K562 (cell line): ENCODE measurements at regions not wholly inside any gene's neighbourhood (a gene's known extent, or its start where the extent isn't known, plus 50 kb on each side); places are given as distances from the start of the nearest gene placed in this dataset.

Experiments
- ATF3 ChIP-seq, 2 experiments: fragments of 450-650 bp in 1 of 2; sonication (generic) in 1 of 2; formaldehyde crosslinking in 1 of 2; IDR thresholded peaks in 1 of 2; conservative IDR thresholded peaks in 1 of 2; 2 replicates each; pipeline versions ENCODE4 v1.6.1 to v1.8.1; 2016 to 2023; ENCODE audit warnings: mild to moderate bottlenecking in 2 of 2, moderate library complexity in 2 of 2, inconsistent platforms in 1 of 2, missing genetic modification reagents in 1 of 2
- BRF2 ChIP-seq: IDR thresholded peaks from 3 replicates; pipeline ENCODE4 v1.6.1; 2011; ENCODE audit warnings: borderline replicate concordance, mild to moderate bottlenecking; ENCODE audit not compliant: insufficient read length, insufficient read depth
- CTCF ChIP-seq, 3 experiments: IDR thresholded peaks in 2 of 3; conservative IDR thresholded peaks in 1 of 3; 2 replicates each; pipeline ENCODE4 v1.5.1; 2011 to 2012; ENCODE audit warnings: low read length in 3 of 3, mild to moderate bottlenecking in 3 of 3, control low read depth in 2 of 3, improper control_type of control experiment in 1 of 3, inconsistent platforms in 1 of 3, low read depth in 1 of 3, mixed read lengths in 1 of 3, moderate library complexity in 1 of 3; ENCODE audit not compliant: insufficient read depth in 2 of 3
- MAZ ChIP-seq, 2 experiments: fragments of 450-650 bp in 1 of 2; sonication (generic) in 1 of 2; formaldehyde crosslinking; IDR thresholded peaks in 1 of 2; conservative IDR thresholded peaks in 1 of 2; 2 replicates each; pipeline versions ENCODE4 v1.4.0 to v1.5.0; 2020; ENCODE audit warnings: mild to moderate bottlenecking in 1 of 2, missing genetic modification reagents in 1 of 2
- MEIS2 ChIP-seq: fragments of 450-650 bp; IDR thresholded peaks from 2 replicates; pipeline ENCODE4 v1.6.1; 2014; ENCODE audit warnings: mild to moderate bottlenecking; ENCODE audit not compliant: partially characterized antibody
- NFE2L1 ChIP-seq: fragments of 450-650 bp; IDR thresholded peaks from 2 replicates; pipeline ENCODE4 v1.6.1; 2016; ENCODE audit warnings: missing genetic modification characterization, low read depth, mild to moderate bottlenecking, missing compliant biosample characterization, moderate library complexity, borderline replicate concordance
- NFIC ChIP-seq: fragments of 450-650 bp; IDR thresholded peaks from 2 replicates; pipeline ENCODE4 v1.6.1; 2017; ENCODE audit warnings: mild to moderate bottlenecking, inconsistent platforms

- no peak for TF ChIP-seq ATF3 (IDR thresholded peaks at IDR 0.05)
- TF ChIP-seq ATF3 (CRISPR knock-in tag; conservative IDR thresholded peaks at IDR 0.05): no peak
- no peak for TF ChIP-seq NFE2L1
- no peak for TF ChIP-seq MAZ (CRISPR knock-in tag; conservative IDR thresholded peaks at IDR 0.05 in 1 of 2, IDR thresholded peaks at IDR 0.05 in 1 of 2)
- TF ChIP-seq MEIS2: no peak
- no peak for TF ChIP-seq CTCF (IDR thresholded peaks at IDR 0.05 in 2 of 3, conservative IDR thresholded peaks at IDR 0.05 in 1 of 3; ENCODE audit: insufficient read depth in 2 of 3, low read depth in 1 of 3, low read length in 3 of 3)
- TF ChIP-seq BRF2: no peak
- no peak for TF ChIP-seq NFIC
These were observed 739.1 kb downstream of the DIAPH3 start for GRCh38 chr13:59424661-59425060.
